ENCODE measurements at regions not wholly inside any gene's neighbourhood (a gene's known extent, or its start where the extent isn't known, plus 50 kb on each side); places are given as distances from the start of the nearest gene placed in this dataset.

DNA sequence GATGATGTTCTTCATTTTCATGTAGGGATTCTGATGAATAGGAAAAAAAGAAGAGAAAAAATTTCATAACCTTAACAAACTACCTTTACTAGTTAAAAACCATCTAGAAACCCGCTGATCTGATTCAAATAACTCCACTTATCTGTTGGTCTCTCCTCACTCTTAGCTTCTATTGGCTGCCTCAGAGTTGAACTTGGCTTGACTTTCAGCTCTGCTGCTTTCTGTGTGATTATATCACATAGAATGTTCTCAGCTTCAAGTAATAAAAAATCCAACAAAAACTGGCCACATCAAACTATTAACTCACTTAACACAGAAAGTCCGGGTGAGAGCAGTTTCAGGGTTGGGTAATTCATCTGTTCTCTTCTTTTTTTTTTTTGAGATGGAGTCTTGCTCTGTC is 126.8 kb upstream of the RASGRP1 start:
- H2BK5ac ChIP-seq (ENCODE audit: low read depth, low read length): no peak overlapping the region
- no peak overlapping the region for H4K5ac ChIP-seq (ENCODE audit: insufficient read length, low read depth, low read length)
- no peaks in the 10 kb centered on the region for H3K23me2 ChIP-seq (ENCODE audit: low read depth, low read length)
- H3K79me2 ChIP-seq (ENCODE audit: control insufficient read depth in 1 of 2, insufficient read depth in 2 of 2, low read length in 2 of 2): no peaks in the 10 kb centered on the region
- H3K56ac ChIP-seq (replicated peaks; ENCODE audit: insufficient read length, low read depth, low read length): no peak overlapping the region
- no peak overlapping the region for H2AFZ ChIP-seq (ENCODE audit: low read length)
- no peak overlapping the region for H4K8ac ChIP-seq (ENCODE audit: extremely low read depth, insufficient read depth, low read length)
- H2AK5ac ChIP-seq (ENCODE audit: low read depth, low read length): no peak overlapping the region
- no peak overlapping the region for H2BK20ac ChIP-seq (ENCODE audit: low read length)
- H3K23ac ChIP-seq (ENCODE audit: insufficient read length): no peak overlapping the region
- H3K4me1 ChIP-seq (replicated peaks in 1 of 4; ENCODE audit: control insufficient read depth in 3 of 4, insufficient read depth in 4 of 4, low read length in 3 of 4): peaks cover 0 to 4% (median 0%) of the 10 kb centered on the region in 4 experiments; a peak in 1 of 7 replicates
- H3K4me2 ChIP-seq (ENCODE audit: insufficient read depth in 1 of 2, low read depth in 2 of 2, low read length in 2 of 2): no peak overlapping the region
- H3K27ac ChIP-seq (ENCODE audit: low read depth, low read length): no peak overlapping the region
- no peaks in the 10 kb centered on the region for H3K36me3 ChIP-seq (ENCODE audit: control insufficient read depth in 2 of 4, insufficient read depth in 4 of 4, low read length in 3 of 4)
- H2BK15ac ChIP-seq (ENCODE audit: low read length): no peak overlapping the region
- no peak overlapping the region for H3K9ac ChIP-seq (replicated peaks in 1 of 4; ENCODE audit: extremely low read depth in 1 of 4, low read depth in 3 of 4, low read length in 3 of 4)
- DNase-seq (ENCODE audit: low read depth in 1 of 2, low spot score in 2 of 2): no peak
- no peak overlapping the region for H2BK120ac ChIP-seq (replicated peaks; ENCODE audit: low read depth, low read length)
- no peak overlapping the region for H3K4me3 ChIP-seq (ENCODE audit: extremely low read depth in 1 of 4, insufficient read depth in 2 of 4, low read depth in 3 of 4, low read length in 4 of 4)
- no peak for FAIRE-seq
- H4K20me1 ChIP-seq (replicated peaks in 1 of 2; ENCODE audit: control insufficient read depth in 1 of 2, insufficient read depth in 2 of 2, low read length in 2 of 2): no peaks in the 10 kb centered on the region
- H4K91ac ChIP-seq (replicated peaks; ENCODE audit: insufficient read length, low read length): no peak overlapping the region
- no peaks in the 10 kb centered on the region for H3K79me1 ChIP-seq (ENCODE audit: low read depth, low read length)
- ChIA-PET CTCF (ENCODE audit: partially characterized antibody) (interaction anchor here (0.6 to 7.4 kb wide), 34 partner anchors 8 to 760 kb away, joined by 3 to 72 read pairs (median 5); partner anchors contain the start of genes FAM98B and RASGRP1), POLR2A (ENCODE audit: partially characterized antibody) (interaction anchor here (1.7 kb wide), 1 partner anchor 237 kb away, joined by 6 read pairs; the partner anchor contains the start of gene FAM98B)
- no peak overlapping the region for H3K18ac ChIP-seq (ENCODE audit: extremely low read depth, low read length)
- no peak overlapping the region for H3K4ac ChIP-seq (replicated peaks; ENCODE audit: insufficient read length, low read depth, low read length)
- H3K14ac ChIP-seq (ENCODE audit: insufficient read length): no peak overlapping the region
- no peak overlapping the region for H2BK12ac ChIP-seq (ENCODE audit: low read depth, low read length)
- WGBS, 2 experiments (ENCODE audit: extremely low coverage in 1 of 2, insufficient coverage in 1 of 2, insufficient read length in 1 of 2, insufficient replicate concordance in 2 of 2, low coverage in 1 of 2, low lambda C conversion rate in 2 of 2, missing lambda C conversion rate in 1 of 2): 91% methylated on average over 2 of the region's 2 CpGs; no CpG with 5 or more reads in 1 of the 2 experiments
- TF ChIP-seq CREB1 (IDR thresholded peaks at IDR 0.05): no peak
- TF ChIP-seq CTBP2 (IDR thresholded peaks at IDR 0.05; ENCODE audit: borderline replicate concordance, insufficient read depth, insufficient read length, low read length): no peak
- no peak for TF ChIP-seq NANOG (IDR thresholded peaks at IDR 0.05; ENCODE audit: insufficient read depth, low read depth, low read length, poor library complexity, severe bottlenecking)
- TF ChIP-seq RFX5 (IDR thresholded peaks at IDR 0.05; ENCODE audit: borderline replicate concordance, low read depth, low read length): no peak
- H3K27me3 ChIP-seq (replicated peaks in 1 of 4; ENCODE audit: control insufficient read depth in 3 of 4, extremely low read depth in 1 of 4, insufficient read depth in 3 of 4, low read length in 3 of 4): no peaks in the 10 kb centered on the region
- no peaks in the 10 kb centered on the region for H3K9me3 ChIP-seq (ENCODE audit: insufficient read depth in 2 of 2, low read depth in 1 of 2, low read length in 1 of 2)
